ENCODE measurements at regions not wholly inside any gene's neighbourhood (a gene's known extent, or its start where the extent isn't known, plus 50 kb on each side); places are given as distances from the start of the nearest gene placed in this dataset.
A peak's percentile ranks its signal among the peaks of the same experiment; 100 is the strongest.
"Not testable (repeated sequence)": the region's sequence is repeated elsewhere in the genome, so short reads cannot be mapped to it uniquely, and the experiment has no call there.

- H3K4me3 ChIP-seq (ENCODE audit: low read length): no peak overlapping the region
- DNase-seq (ENCODE audit: low read depth, low spot score): no peak
Observed at GRCh38 chr6:125415913-125416312, 114.1 kb upstream of the HDDC2 start.

GRCh38 chr6:125421836-125422235, 120.1 kb upstream of the HDDC2 start:
- DNase-seq (ENCODE audit: low read depth, low spot score): no peak
- H3K4me3 ChIP-seq (ENCODE audit: low read length): no peak overlapping the region

- H3K4me3 ChIP-seq (ENCODE audit: low read length): no peak overlapping the region
- DNase-seq (ENCODE audit: low read depth, low spot score): no peak
Observed at GRCh38 chr6:125423047-125423446, 121.3 kb upstream of the HDDC2 start.

- no peak overlapping the region for H3K4me3 ChIP-seq (ENCODE audit: low read length)
- DNase-seq (ENCODE audit: low read depth, low spot score): no peak
Observed at GRCh38 chr6:125431971-125432370, 130.2 kb upstream of the HDDC2 start.

- no peak for DNase-seq (ENCODE audit: low read depth, low spot score)
- no peak overlapping the region for H3K4me3 ChIP-seq (ENCODE audit: low read length)
Observed at GRCh38 chr6:125432963-125433362, 131.2 kb upstream of the HDDC2 start.

GRCh38 chr6:125434760-125435159, 133.0 kb upstream of the HDDC2 start:
- no peak for DNase-seq (ENCODE audit: low read depth, low spot score)
- H3K4me3 ChIP-seq (ENCODE audit: low read length): no peak overlapping the region

- DNase-seq (ENCODE audit: low read depth, low spot score): no peak
- no peak overlapping the region for H3K4me3 ChIP-seq (ENCODE audit: low read length)
Observed at GRCh38 chr6:125439512-125439911, 137.7 kb upstream of the HDDC2 start.

- H3K4me3 ChIP-seq (ENCODE audit: low read length): no peak overlapping the region
- no peak for DNase-seq (ENCODE audit: low read depth, low spot score)
Observed at GRCh38 chr6:125444006-125444923, 142.5 kb upstream of the HDDC2 start.

- no peak for DNase-seq (ENCODE audit: low read depth, low spot score)
- H3K4me3 ChIP-seq (ENCODE audit: low read length): no peak overlapping the region
Observed at GRCh38 chr6:125445054-125445453, 143.3 kb upstream of the HDDC2 start.

- DNase-seq (ENCODE audit: low read depth, low spot score): peak; percentile 54
- H3K4me3 ChIP-seq (ENCODE audit: low read length): no peak overlapping the region
Observed at GRCh38 chr6:125446011-125446410, 144.2 kb upstream of the HDDC2 start.

GRCh38 chr6:125451750-125452149, 150.0 kb upstream of the HDDC2 start:
- H3K4me3 ChIP-seq (ENCODE audit: low read length): no peak overlapping the region
- no peak for DNase-seq (ENCODE audit: low read depth, low spot score)

- DNase-seq (ENCODE audit: low read depth, low spot score): no peak
- no peak overlapping the region for H3K4me3 ChIP-seq (ENCODE audit: low read length)
Observed at GRCh38 chr6:125453516-125453915, 151.7 kb upstream of the HDDC2 start.

- DNase-seq (ENCODE audit: low read depth, low spot score): no peak
- H3K4me3 ChIP-seq (ENCODE audit: low read length): no peak overlapping the region
Observed at GRCh38 chr6:125454351-125454750, 152.6 kb upstream of the HDDC2 start.

- H3K4me3 ChIP-seq (ENCODE audit: low read length); DNase-seq (ENCODE audit: low read depth, low spot score): not testable (repeated sequence)
Observed at GRCh38 chr6:125458493-125458892, 156.7 kb upstream of the HDDC2 start.

- not testable (repeated sequence) for H3K4me3 ChIP-seq (ENCODE audit: low read length)
Observed at GRCh38 chr6:125465332-125465731, 163.6 kb upstream of the HDDC2 start.

GRCh38 chr6:125469915-125470314, 168.1 kb upstream of the HDDC2 start:
- DNase-seq (ENCODE audit: low read depth, low spot score): no peak
- no peak overlapping the region for H3K4me3 ChIP-seq (ENCODE audit: low read length)

More at GRCh38 chr6:125465332-125465731, 163.6 kb upstream of the HDDC2 start:
- DNase-seq (ENCODE audit: low read depth, low spot score): not testable (repeated sequence)

- H3K4me3 ChIP-seq (ENCODE audit: low read length): no peak overlapping the region
- no peak for DNase-seq (ENCODE audit: low read depth, low spot score)
Observed at GRCh38 chr6:125471667-125472066, 169.9 kb upstream of the HDDC2 start.

- no peak for DNase-seq (ENCODE audit: low read depth, low spot score)
Observed at GRCh38 chr6:125474061-125474460, 172.3 kb upstream of the HDDC2 start.

GRCh38 chr6:125477156-125477555, 175.4 kb upstream of the HDDC2 start:
- DNase-seq (ENCODE audit: low read depth, low spot score): no peak

More at GRCh38 chr6:125474061-125474460, 172.3 kb upstream of the HDDC2 start:
- no peak overlapping the region for H3K4me3 ChIP-seq (ENCODE audit: low read length)

GRCh38 chr6:125477844-125478243, 176.1 kb upstream of the HDDC2 start:
- no peak for DNase-seq (ENCODE audit: low read depth, low spot score)
- no peak overlapping the region for H3K4me3 ChIP-seq (ENCODE audit: low read length)

More at GRCh38 chr6:125477156-125477555, 175.4 kb upstream of the HDDC2 start:
- H3K4me3 ChIP-seq (ENCODE audit: low read length): no peak overlapping the region

- H3K4me3 ChIP-seq (ENCODE audit: low read length): no peak overlapping the region
- DNase-seq (ENCODE audit: low read depth, low spot score): no peak
Observed at GRCh38 chr6:125480146-125480545, 178.4 kb upstream of the HDDC2 start.

Data from Jurkat, Clone E6-1 (cell line).